Mesendoderm (in vitro differentiated cells): ENCODE measurements at regions not wholly inside any gene's neighbourhood (a gene's known extent, or its start where the extent isn't known, plus 50 kb on each side); places are given as distances from the start of the nearest gene placed in this dataset.
"Not testable (repeated sequence)": the region's sequence is repeated elsewhere in the genome, so short reads cannot be mapped to it uniquely, and the experiment has no call there.

Source experiments
- DNase-seq: peaks from one replicate; pipeline ENCODE4 v3.0.0; 2013
- H2AK5ac ChIP-seq: 2 replicates; pipeline ENCODE4 v1.6.1; 2013; ENCODE audit warnings: low read length, inconsistent platforms
- H2BK120ac ChIP-seq: 2 replicates; pipeline ENCODE4 v1.6.1; 2013; ENCODE audit warnings: low read depth, mild to moderate bottlenecking, low read length, moderate library complexity, mixed read lengths
- H2BK15ac ChIP-seq: replicated peaks from 2 replicates; pipeline ENCODE4 v1.6.1; 2013; ENCODE audit warnings: low read depth, mild to moderate bottlenecking, moderate library complexity
- H2BK5ac ChIP-seq: 2 replicates; pipeline ENCODE4 v1.6.1; 2013; ENCODE audit warnings: low read length, inconsistent platforms
- H3K18ac ChIP-seq: 2 replicates; pipeline ENCODE4 v1.6.1; 2013; ENCODE audit warnings: mild to moderate bottlenecking, low read length, mixed read lengths
- H3K23ac ChIP-seq: one replicate; pipeline ENCODE4 v1.6.1; 2013; ENCODE audit warnings: low read length
- H3K27ac ChIP-seq: 2 replicates; pipeline ENCODE4 v1.5.1; 2013; ENCODE audit warnings: low read depth, mild to moderate bottlenecking, inconsistent platforms, low read length, moderate library complexity
- H3K27me3 ChIP-seq: 2 replicates; pipeline ENCODE4 v1.6.1; 2013; ENCODE audit warnings: low read length, control low read depth, mild to moderate bottlenecking, inconsistent platforms; ENCODE audit not compliant: insufficient read depth, poor library complexity
- H3K36me3 ChIP-seq: 2 replicates; pipeline ENCODE4 v1.6.1; 2013; ENCODE audit warnings: low read length, inconsistent platforms; ENCODE audit not compliant: control insufficient read depth, insufficient read depth
- H3K4ac ChIP-seq: one replicate; pipeline ENCODE4 v1.6.1; 2013; ENCODE audit warnings: low read depth, mild to moderate bottlenecking, low read length, moderate library complexity
- H3K4me1 ChIP-seq: 2 replicates; pipeline ENCODE4 v1.6.1; 2013; ENCODE audit warnings: low read depth, low read length, inconsistent platforms; ENCODE audit not compliant: control insufficient read depth
- H3K4me2 ChIP-seq: 2 replicates; pipeline ENCODE4 v1.6.1; 2013; ENCODE audit warnings: low read length
- H3K4me3 ChIP-seq: 2 replicates; pipeline ENCODE4 v1.5.1; 2013; ENCODE audit warnings: mild to moderate bottlenecking, low read length
- H3K56ac ChIP-seq: one replicate; pipeline ENCODE4 v1.6.1; 2013; ENCODE audit warnings: low read length
- H3K79me1 ChIP-seq: 2 replicates; pipeline ENCODE4 v1.6.1; 2013; ENCODE audit warnings: low read length, inconsistent platforms
- H3K79me2 ChIP-seq: 2 replicates; pipeline ENCODE4 v1.6.1; 2013; ENCODE audit warnings: mild to moderate bottlenecking, low read length; ENCODE audit not compliant: control insufficient read depth, insufficient read depth
- H3K9ac ChIP-seq: 2 replicates; pipeline ENCODE4 v1.6.1; 2013; ENCODE audit warnings: low read length, inconsistent platforms
- H4K5ac ChIP-seq: one replicate; pipeline ENCODE4 v1.6.1; 2013; ENCODE audit warnings: low read length
- H4K8ac ChIP-seq: one replicate; pipeline ENCODE4 v1.6.1; 2013; ENCODE audit warnings: low read depth, mild to moderate bottlenecking, control low read depth, low read length, moderate library complexity
- WGBS: extraction: QIAGEN DNeasy Blood & Tissue Kit; methylation state at CpG from one replicate; pipeline ENCODE4 v1.1.7; 2013; ENCODE audit warnings: low lambda C conversion rate, missing lambda C conversion rate; ENCODE audit not compliant: insufficient coverage; ENCODE audit errors: extremely low coverage; 5-methylcytosine and 5-hydroxymethylcytosine counted together

GRCh38 chr6:37085198-37085597 lies 79.7 kb downstream of the FGD2 start:
- Histone ChIP-seq H3K56ac (no peak overlapping the region), H3K79me1 (no peaks in the 10 kb centered on the region), H3K36me3 (no peaks in the 10 kb centered on the region), H3K27ac (no peak overlapping the region), H4K5ac (no peak overlapping the region), H3K18ac (no peak overlapping the region), H3K4me1 (peaks cover 2% of the 10 kb centered on the region), H3K23ac (no peak overlapping the region), H2BK5ac (no peak overlapping the region), H3K4me2 (no peak overlapping the region), H3K4ac (no peak overlapping the region), H3K4me3 (no peak overlapping the region), H3K27me3 (no peaks in the 10 kb centered on the region), H2BK15ac (no peak overlapping the region), H3K9ac (no peak overlapping the region), H2BK120ac (no peak overlapping the region), H3K79me2 (no peaks in the 10 kb centered on the region), H4K8ac (no peak overlapping the region), H2AK5ac (no peak overlapping the region)
- WGBS = no CpG with 5 or more reads among the region's 7 CpGs
- no peak for DNase-seq

- H3K4ac ChIP-seq = no peak overlapping the region
- no peak overlapping the region for H2BK15ac ChIP-seq
- H2BK5ac ChIP-seq = no peak overlapping the region
- no peak overlapping the region for H4K5ac ChIP-seq
- H3K79me2 ChIP-seq = no peaks in the 10 kb centered on the region
- no peaks in the 10 kb centered on the region for H3K36me3 ChIP-seq
- no peak overlapping the region for H3K9ac ChIP-seq
- no peak overlapping the region for H2AK5ac ChIP-seq
- no peak overlapping the region for H2BK120ac ChIP-seq
- H3K23ac ChIP-seq = no peak overlapping the region
- H3K4me1 ChIP-seq = peaks cover 2% of the 10 kb centered on the region
- H4K8ac ChIP-seq = no peak overlapping the region
- H3K79me1 ChIP-seq = no peaks in the 10 kb centered on the region
- no peak overlapping the region for H3K18ac ChIP-seq
- H3K56ac ChIP-seq = no peak overlapping the region
- no peak for DNase-seq
- H3K4me3 ChIP-seq = no peak overlapping the region
- H3K4me2 ChIP-seq = no peak overlapping the region
- H3K27me3 ChIP-seq = no peaks in the 10 kb centered on the region
- H3K27ac ChIP-seq = no peak overlapping the region
- no CpG with 5 or more reads among the region's 2 CpGs for WGBS
Measured at GRCh38 chr6:37088897-37089296, 81.1 kb upstream of the PIM1 start.

- peaks cover 2% of the 10 kb centered on the region for H3K4me1 ChIP-seq
- H2AK5ac ChIP-seq = no peak overlapping the region
- H3K18ac ChIP-seq = no peak overlapping the region
- no peak for DNase-seq
- no peaks in the 10 kb centered on the region for H3K36me3 ChIP-seq
- H4K5ac ChIP-seq = no peak overlapping the region
- no peak overlapping the region for H3K4me3 ChIP-seq
- no peak overlapping the region for H3K23ac ChIP-seq
- no peaks in the 10 kb centered on the region for H3K79me1 ChIP-seq
- H2BK5ac ChIP-seq = no peak overlapping the region
- no peak overlapping the region for H3K4me2 ChIP-seq
- H3K9ac ChIP-seq = no peak overlapping the region
- H4K8ac ChIP-seq = no peak overlapping the region
- WGBS = no CpG with 5 or more reads among the region's 3 CpGs
- H3K79me2 ChIP-seq = no peaks in the 10 kb centered on the region
- H3K4ac ChIP-seq = no peak overlapping the region
- no peak overlapping the region for H3K56ac ChIP-seq
- H3K27me3 ChIP-seq = no peaks in the 10 kb centered on the region
- H3K27ac ChIP-seq = no peak overlapping the region
- H2BK120ac ChIP-seq = no peak overlapping the region
- no peak overlapping the region for H2BK15ac ChIP-seq
Measured at GRCh38 chr6:37089783-37090182, 80.2 kb upstream of the PIM1 start.

GRCh38 chr6:37091104-37091503 lies 78.8 kb upstream of the PIM1 start:
- H3K79me2 ChIP-seq = not testable (repeated sequence)

GRCh38 chr6:37091586-37091985 lies 78.4 kb upstream of the PIM1 start:
- not testable (repeated sequence) for H3K56ac ChIP-seq, H2BK15ac ChIP-seq, H2BK120ac ChIP-seq, H3K4ac ChIP-seq, H4K5ac ChIP-seq, H3K4me1 ChIP-seq, H3K79me2 ChIP-seq, H3K79me1 ChIP-seq, H3K23ac ChIP-seq, H3K4me3 ChIP-seq, H2BK5ac ChIP-seq, H3K4me2 ChIP-seq, DNase-seq, H3K9ac ChIP-seq, H3K27me3 ChIP-seq, H3K27ac ChIP-seq, H4K8ac ChIP-seq, H3K36me3 ChIP-seq, H3K18ac ChIP-seq, H2AK5ac ChIP-seq
- WGBS = no CpG with 5 or more reads among the region's 9 CpGs

More at GRCh38 chr6:37091104-37091503, 78.8 kb upstream of the PIM1 start:
- not testable (repeated sequence) for H2AK5ac ChIP-seq, H3K4me1 ChIP-seq, H3K27ac ChIP-seq, H3K4ac ChIP-seq, H2BK120ac ChIP-seq, DNase-seq, H3K4me3 ChIP-seq, H3K56ac ChIP-seq, H2BK5ac ChIP-seq, H3K18ac ChIP-seq, H3K23ac ChIP-seq, H2BK15ac ChIP-seq, H3K27me3 ChIP-seq, H4K8ac ChIP-seq, H3K4me2 ChIP-seq, H3K36me3 ChIP-seq, H3K9ac ChIP-seq, H3K79me1 ChIP-seq, H4K5ac ChIP-seq
- no CpG with 5 or more reads among the region's 13 CpGs for WGBS

GRCh38 chr6:37092923-37093727 lies 76.8 kb upstream of the PIM1 start:
- no peak overlapping the region for H3K4me3 ChIP-seq
- H3K36me3 ChIP-seq = no peaks in the 10 kb centered on the region
- no peaks in the 10 kb centered on the region for H3K79me2 ChIP-seq
- peak overlapping the region; percentile 42 for H3K18ac ChIP-seq
- no peak overlapping the region for H3K4me2 ChIP-seq
- no peak overlapping the region for H3K23ac ChIP-seq
- H3K56ac ChIP-seq = no peak overlapping the region
- no peak overlapping the region for H4K5ac ChIP-seq
- no peak overlapping the region for H2BK120ac ChIP-seq
- no peaks in the 10 kb centered on the region for H3K27me3 ChIP-seq
- H3K4ac ChIP-seq = no peak overlapping the region
- H3K9ac ChIP-seq = no peak overlapping the region
- H3K4me1 ChIP-seq = peaks cover 2% of the 10 kb centered on the region
- H4K8ac ChIP-seq = peak overlapping the region; percentile 77
- H3K79me1 ChIP-seq = no peaks in the 10 kb centered on the region
- no peak for DNase-seq
- no peak overlapping the region for H2AK5ac ChIP-seq
- H2BK5ac ChIP-seq = no peak overlapping the region
- no CpG with 5 or more reads among the region's 14 CpGs for WGBS
- H2BK15ac ChIP-seq = no peak overlapping the region
- no peak overlapping the region for H3K27ac ChIP-seq
